Cardiac septum (tissue), 1 donor: ENCODE measurements at regions not wholly inside any gene's neighbourhood (a gene's known extent, or its start where the extent isn't known, plus 50 kb on each side); places are given as distances from the start of the nearest gene placed in this dataset.
"Not testable (repeated sequence)": the region's sequence is repeated elsewhere in the genome, so short reads cannot be mapped to it uniquely, and the experiment has no call there.

Experiments used
- DNase-seq: peaks from one replicate; pipeline ENCODE4 v3.0.0-alpha.2; 2020; ENCODE audit warnings: low spot score
- intact Hi-C: fragments of 100-400 bp; cut with DNase I; formaldehyde crosslinking; loops from one replicate; pipeline ENCODE4 v1.14.0; 2022
- donor health status: DM: no; HTN: no; CAD: no.

DNA sequence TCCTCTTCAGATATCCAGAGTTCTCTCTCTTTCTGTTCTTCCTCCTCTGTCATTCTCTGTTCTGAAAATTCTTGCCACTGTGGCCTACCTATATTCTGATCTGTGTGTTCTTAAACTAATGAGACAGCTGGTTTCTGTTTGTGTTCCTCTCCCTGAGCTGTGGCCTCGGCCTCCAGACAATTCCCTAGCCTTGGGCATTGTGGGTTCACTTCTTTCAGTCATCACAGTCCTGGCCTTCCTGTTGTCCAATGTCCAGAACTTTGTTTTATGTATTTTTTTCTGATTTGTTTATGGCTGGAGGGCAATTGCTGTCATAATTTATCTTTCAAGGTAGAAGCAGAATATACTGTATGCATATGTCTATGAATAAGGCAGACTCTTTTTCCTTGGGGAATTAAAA is 173.2 kb upstream of the MTPN start:
- intact Hi-C loops = no loop called here
- no peak for DNase-seq

DNA sequence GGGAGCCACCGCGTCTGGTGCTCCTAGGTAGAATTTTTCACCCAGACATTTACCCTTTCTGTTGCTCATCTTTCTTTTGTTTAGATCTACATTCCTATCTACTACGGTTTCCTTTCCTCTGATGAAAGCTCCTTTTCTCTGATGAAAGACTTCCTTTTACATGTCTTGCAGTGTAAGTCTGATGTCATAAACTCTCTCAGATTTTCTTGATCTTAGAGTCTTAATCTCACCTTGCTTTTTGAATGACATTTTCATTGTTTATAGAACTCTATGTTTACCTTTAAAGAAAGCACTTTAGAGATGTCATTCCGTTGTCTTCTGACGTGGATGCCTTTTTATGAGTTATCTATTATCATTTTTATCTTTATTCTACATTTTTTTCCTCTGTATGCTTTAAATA is 171.8 kb upstream of the MTPN start:
- DNase-seq = no peak
- intact Hi-C loops = no loop called here

DNA sequence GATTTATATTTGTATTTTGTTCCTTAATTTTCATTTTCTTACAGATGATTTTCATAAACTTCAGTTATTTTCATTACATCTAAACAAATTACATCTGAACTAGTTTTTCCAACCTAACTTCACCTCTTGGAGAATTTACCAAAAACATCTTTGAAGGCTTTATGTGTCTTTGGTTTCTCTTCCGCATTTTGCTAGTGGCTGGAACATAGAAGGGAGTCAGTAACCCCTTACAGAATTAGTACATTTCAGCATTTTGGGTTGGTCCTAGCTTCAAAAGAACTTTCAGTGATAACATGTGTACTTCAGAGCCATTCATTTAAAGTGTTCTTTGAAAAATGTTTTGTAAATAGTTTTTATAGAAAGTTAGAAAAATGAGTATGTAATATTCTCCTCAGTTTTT is 169.8 kb upstream of the MTPN start:
- intact Hi-C loops = no loop called here

DNA sequence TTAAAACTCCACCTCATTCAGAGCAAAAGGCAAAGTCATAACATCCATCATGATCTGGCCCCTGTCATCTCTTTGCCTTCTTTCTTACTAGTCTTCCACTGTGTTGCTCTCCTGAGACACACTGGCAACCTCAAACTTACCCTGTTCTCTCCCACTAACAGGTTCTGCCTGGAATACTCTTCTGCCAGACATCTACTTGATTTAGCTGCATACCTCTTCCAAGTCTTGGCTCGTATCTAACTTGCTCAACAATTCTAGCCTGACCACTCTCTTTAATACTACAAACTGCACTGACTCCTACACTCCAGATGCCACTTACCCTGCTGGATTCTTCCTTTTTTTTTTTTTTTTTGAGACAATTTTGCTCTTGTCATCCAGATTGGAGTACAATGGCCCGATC is 167.0 kb upstream of the MTPN start:
- no peak for DNase-seq
- intact Hi-C loops = no loop called here

More for the DNA sequence above, 169.8 kb upstream of the MTPN start:
- no peak for DNase-seq

DNA sequence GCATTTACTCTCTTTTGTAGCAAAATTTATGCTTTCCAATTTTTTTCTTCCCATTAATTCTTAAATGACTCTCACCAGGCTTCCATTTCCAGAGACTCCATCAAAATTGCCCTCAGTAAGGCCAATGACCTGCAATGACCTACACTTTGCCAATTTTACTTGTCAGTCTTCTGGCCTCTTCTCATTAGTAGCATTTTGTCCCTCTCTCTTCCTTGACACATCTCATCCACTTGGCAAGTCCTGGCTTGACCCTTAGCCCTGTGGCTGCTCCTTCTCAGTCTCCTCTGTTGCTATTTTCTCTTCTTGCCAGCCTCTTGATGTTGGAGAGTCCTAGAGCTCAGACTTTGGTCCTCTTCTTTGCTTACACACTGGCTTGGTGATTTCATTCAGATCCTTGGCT is 166.1 kb upstream of the MTPN start:
- intact Hi-C loops = no loop called here
- DNase-seq = no peak

DNA sequence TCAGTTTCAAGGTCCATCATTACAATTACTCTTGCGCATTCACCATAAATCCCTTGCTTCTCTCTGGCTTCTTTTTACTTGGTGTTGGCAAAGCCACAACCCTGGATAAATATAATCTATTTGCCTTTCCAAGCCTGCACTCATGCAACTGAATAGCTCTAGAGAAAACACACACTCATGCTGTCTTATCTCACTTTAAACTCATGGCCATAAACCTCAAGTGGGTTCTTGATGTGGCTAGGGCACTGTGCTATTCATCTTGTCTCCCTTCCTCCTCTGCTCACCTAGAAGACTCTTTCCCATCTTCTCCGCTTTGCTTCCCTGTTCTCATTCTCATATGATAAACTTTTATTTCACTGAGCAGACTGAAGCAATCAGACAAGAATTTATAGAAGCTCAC is 165.4 kb upstream of the MTPN start:
- DNase-seq = no peak
- intact Hi-C loops = no loop called here

DNA sequence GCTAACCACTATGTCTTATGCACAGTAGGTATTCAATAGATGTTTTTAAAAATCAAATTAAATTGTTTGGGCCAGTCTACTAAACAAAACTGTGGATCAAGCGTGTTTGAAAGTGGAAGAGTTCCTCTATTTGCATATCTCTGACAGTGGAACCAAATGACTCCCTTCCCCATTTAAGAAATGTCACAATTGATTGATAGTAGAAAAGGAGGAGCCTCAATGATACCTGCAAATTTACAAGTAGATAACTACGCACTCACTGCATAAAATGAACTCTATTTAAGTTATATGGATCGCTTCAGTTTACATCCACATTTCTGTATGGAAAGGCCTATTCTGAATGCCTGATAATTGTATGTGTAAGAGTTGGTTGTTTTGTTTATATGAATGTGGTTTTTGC is 163.3 kb upstream of the MTPN start:
- intact Hi-C loops = no loop called here
- DNase-seq = no peak

DNA sequence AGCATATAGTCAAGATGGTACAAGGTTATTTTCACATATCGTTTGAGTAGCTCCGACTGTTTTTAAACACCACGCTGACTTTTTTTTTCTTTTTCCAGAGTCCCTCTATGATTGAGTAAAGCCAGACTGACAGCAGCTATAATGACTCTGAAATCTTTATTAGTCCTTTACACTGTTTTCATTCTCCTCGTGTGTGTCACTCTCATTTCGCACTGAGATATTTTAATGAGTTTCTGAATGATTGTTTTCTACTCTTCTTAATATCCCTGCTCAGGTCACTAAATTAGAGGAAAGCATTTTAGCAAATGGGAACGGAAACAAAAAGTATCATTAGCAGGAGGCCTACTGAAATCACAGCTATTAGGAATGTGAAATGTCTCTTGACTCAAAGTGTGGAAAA is 162.3 kb upstream of the MTPN start:
- intact Hi-C loops = no loop called here
- no peak for DNase-seq

DNA sequence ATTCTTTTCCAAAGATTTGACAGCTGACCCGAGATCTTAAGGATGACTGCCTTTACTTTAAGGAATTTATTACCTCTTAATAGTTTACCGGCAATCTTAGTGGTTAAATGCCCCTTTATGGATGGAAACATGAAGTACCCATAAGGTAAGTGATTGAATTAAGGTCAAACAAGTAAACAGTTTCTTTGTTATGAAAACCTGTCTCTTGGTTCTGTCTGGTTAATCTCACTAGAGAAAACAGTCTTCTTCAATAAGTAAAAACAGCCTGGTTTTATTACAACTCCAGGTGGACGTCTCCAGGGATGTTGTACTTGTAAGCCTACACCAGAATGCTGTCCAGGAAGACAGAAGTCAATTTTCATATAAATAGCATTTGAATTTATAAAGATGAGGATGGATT is 161.8 kb upstream of the MTPN start:
- intact Hi-C loops = no loop called here

DNA sequence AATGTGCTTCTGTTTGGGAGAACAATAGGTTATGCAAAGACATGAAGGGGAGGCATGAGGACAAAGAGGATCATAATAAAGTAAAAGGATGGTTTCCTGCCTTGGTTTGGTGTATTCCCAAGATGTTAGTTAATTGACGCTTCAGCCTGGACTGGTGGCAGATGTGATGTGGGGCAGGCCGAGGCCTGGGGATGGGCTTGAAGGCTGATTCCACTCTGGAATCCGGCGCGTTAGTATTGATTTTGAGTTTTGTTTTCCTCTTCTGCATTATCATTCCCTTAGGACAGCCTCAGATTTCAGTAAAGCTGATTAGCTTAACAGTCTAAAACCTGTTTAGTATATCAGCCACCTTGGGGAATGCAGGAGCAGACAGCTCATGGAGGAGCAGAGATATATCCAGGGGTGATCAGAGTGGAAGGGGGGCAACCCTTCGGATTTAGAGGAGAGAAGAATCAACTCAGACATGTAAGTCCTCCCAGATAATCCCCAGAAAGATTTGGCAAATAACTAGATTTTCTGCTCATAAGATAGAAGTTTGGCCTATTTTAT is 159.8 kb upstream of the MTPN start:
- intact Hi-C loops = no loop called here
- DNase-seq = no peak

More for the DNA sequence above, 161.8 kb upstream of the MTPN start:
- no peak for DNase-seq

DNA sequence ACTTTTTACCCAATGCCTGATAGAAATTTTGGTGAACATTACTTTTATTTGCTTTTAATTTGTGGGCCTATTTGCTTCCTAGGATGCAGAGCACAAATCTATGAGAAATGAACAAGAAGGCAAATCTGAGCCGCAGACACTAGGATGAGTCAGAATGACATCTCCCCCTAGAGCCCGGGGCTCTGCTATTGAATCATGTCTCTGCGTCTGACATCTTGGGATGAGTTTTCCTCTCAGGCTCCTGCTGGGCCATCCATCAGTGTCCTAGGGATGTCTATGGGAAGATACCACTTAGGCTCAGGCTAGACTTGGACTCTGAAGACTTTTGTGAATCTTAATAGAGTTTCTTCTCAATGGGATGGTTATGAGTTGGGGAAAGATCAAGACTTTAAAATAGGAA is 157.3 kb upstream of the MTPN start:
- no peak for DNase-seq
- intact Hi-C loops = no loop called here

DNA sequence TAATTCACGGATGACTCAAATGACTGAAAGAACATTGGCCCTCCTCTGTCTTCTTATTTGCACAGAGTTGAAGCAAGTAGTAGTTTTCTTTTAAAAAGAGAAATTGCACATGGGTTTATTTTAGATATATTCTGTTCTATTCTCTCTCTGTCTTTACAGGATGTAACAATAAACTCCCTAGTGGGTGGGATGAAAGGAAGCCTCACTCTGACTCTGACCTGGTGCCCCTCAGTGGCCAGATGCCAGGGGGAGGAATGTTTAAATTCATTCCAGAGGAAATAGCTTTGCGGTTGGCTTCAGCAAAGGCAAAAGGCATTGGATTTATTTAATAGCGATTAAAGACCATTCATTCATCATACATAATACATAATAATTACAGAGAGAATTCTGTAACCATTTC is 156.4 kb upstream of the MTPN start:
- DNase-seq = no peak
- intact Hi-C loops = no loop called here

DNA sequence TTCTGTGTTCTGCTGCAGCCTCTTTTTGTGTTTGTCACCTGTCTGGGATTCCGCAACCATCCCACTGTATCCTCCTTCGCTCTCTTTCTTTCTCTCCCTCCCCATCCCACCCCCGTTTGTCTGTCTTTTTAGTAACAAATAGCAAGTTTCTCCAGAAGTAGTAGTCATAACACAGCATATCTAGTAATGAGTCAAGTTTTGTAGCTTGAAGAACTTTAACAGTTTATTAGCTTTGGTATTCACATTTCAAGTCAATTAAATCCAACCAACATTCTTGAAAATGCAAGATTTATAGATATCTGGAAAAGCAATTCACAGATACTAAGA is 154.1 kb upstream of the MTPN start:
- intact Hi-C loops = no loop called here
- DNase-seq = no peak

DNA sequence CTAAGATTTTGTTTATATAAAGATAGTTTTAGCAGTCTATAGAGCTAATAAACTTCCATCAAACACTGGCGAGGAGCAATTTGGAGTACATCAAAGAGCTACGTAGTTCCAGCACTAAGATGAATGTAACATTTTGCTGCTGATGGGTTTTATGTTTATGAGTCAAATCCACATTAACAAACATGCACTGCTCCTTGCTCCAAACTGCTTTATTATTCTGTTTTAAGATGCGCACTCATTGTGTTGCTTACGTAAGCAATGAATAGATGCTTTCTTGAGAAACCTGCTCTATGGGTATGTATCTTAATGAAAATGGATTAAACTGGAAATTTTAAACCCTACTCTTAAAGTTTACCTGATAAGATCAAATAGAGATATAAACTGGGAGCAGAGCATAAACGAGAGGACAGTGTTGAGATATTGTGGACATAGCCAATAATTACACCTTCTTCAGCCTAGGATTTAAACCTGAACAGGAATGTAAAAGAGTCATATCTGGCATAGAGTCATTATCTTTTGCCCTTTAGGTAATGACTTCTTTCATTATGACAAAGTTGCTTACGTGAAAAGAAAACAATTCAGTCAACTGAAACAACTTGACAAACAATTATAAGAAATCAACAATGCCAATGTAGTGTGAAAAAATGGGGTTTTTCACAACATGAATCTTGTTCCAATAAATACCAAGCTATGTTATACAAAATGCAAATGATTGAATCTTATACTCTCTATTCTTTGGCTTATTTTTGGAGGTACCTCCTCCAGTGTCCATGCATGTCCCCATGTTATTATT is 153.5 kb upstream of the MTPN start:
- DNase-seq = no peak
- intact Hi-C loops = no loop called here

DNA sequence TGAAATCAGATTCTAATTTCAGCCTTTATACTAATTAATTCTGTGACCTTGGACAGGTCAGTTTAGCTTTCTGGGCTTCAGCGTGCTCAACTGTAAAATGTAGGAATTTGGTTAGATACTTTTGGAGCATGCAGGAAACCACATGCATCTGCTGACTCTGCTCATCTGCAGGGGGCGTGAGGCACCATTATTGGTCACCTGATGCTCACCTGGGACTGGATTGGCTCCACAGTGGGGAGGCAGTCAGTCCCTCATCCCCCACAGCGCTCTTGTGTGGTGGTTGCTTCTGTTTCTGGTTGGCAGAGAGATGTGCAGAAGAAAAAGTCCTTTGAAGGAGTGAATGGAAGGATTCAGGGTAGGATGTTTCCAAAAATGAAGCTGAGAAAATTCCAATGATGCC is 150.9 kb upstream of the MTPN start:
- DNase-seq = no peak
- intact Hi-C loops = no loop called here

DNA sequence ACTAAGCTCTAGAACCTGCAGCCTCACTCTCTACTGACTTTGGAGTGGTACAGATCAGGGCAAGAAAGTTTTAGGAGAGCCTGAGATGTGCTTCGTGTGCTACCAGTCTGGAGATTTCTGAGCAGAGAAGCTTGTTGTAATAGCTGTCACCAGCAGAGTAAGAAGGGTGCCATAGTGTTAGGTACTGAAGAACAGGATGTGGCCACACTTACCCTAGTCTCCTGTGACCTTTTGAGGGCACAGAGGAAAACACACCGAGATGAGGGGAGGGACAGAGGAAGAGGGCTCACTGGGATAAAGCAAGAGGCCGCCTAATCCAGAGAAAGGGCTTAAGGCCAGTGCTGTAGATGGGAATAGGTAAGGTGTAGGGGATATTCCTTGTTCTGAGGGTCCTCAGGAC is 146.2 kb upstream of the MTPN start:
- intact Hi-C loops = no loop called here
- DNase-seq = no peak

DNA sequence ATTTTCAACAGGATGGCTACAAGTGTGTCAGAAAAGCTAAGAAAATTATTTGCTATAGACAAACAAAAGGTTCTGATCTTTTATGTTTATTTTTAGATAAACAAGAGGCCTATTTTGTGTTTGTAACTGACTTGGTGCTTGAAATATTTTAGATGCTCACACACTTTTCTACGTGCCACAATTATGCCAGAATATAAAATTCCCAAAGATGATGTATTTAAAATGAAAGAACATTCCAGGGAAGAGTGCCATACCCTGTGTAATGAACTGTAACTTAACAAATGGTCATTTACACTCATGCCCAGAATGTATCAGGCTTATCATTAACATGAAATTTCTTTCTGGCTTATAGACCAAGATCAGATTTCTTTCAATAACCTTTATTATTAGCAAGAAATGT is 144.9 kb upstream of the MTPN start:
- intact Hi-C loops = no loop called here
- DNase-seq = no peak

DNA sequence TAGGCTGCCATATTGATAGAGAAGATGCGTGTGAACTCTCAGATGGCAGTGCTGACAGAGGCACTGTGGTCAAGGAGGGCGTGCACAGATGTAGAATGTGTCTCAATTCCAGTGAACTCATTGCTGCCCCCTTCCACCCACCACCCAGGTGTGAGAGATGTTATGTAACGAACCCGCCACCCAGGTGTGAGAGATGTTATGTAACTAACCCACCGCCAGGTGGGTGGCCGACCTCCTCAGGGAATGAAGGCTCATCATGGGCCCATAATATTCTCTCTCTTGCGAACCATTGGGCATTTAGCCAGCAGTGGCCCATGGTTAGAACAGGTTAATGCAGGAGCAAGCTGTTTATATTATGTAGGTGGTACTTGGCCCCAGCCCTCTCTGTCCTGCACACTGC is 140.4 kb upstream of the MTPN start:
- no peak for DNase-seq
- intact Hi-C loops = no loop called here

DNA sequence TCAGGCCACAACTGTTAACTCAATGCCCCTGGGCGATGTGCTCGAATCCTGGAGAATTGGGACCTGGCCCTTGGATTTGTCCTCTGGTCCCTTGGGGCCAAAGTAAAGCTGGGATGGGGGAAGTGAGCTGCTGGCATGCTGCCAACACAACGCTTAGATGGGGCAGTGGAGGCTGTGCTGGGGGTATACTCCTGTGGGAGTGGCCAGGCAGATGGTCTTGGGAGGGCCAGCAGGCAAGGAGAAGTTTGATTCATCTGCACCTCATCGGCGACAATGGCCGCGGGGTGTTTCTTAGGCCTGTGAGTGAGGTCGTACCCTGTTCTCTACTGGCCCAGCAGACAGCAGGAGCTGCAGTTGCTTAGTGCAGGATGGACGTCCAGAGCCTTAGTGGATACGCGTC is 139.0 kb upstream of the MTPN start:
- no peak for DNase-seq
- intact Hi-C loops = no loop called here

DNA sequence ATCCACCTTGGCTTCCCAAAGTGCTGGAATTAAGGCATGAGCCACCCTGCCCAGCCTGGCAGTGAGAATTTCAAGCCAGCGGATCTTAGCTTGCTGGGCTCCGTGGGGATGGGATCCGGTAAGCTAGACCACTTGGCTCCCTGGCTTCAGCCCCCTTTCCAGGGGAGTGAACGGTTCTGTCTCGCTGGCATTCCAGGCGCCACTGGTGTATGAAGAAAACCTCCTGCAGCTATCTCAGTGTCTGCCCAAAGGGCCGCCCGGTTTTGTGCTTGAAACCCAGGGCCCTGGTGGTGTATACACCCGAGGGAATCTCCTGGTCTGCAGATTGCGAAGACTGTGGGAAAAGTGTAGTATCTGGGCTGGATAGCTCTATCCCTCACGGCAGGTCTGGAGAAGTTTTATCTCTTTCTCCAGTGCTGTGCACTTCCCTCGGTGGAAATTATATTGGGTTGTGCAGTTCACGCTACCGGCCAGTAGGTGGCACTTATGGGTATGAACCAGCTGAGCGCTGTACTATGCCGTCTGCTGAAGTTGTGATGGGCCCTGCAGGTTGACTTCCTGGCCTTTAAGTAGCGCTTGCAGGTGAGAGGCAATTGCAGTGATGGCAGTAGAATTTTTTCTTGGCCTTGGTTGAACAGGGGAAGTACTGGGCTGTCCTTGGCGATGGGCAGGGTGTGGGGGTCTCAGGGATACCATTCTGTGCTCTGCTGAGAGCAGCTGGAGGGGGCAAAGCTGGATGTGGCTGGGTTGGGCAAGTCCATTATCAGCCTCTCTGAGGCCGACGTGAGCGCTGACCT is 138.0 kb upstream of the MTPN start:
- intact Hi-C loops = no loop called here
- no peak for DNase-seq

DNA sequence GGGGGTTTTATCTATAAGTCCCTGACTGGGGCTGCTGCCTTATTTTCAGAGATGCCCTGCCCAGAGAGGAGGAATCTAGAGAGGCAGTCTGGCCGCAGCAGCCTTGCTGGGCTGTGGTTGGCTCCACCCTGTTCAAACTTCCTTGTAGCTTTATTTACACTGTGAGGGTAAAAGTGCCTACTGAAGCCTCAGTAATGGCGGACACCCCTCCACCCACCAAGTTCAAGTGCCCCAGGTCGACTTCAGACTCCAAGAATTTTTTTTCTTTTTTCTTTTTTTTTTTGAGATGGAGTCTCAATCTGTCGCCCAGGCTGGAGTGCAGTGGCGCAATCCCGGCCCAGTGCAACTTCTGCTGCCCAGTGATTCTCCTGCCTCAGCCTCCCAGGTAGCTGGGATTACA is 137.3 kb upstream of the MTPN start:
- intact Hi-C loops, DNase-seq: not testable (repeated sequence)
